ENCODE measurements at regions not wholly inside any gene's neighbourhood (a gene's known extent, or its start where the extent isn't known, plus 50 kb on each side); places are given as distances from the start of the nearest gene placed in this dataset.

DNA sequence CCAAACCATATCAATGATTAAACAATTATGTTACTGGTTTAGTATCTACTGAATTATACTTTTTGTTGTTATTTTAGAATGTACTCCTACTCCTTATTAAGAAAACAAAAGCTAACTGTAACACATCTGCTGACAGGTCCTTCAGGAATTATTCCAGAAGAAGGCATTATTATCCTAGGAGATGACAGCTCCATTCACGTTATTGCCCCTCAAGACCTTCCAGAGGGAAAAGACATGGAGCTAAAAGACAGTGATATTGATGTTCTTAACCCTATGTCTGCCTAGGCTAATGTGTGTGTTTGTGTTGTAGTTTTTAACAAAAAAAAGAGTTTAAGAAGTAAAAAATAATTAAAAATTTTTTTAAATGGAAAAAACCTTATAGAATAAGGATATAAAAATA is 206.8 kb upstream of the KLHL4 start:
- TF ChIP-seq, protein P1, sequence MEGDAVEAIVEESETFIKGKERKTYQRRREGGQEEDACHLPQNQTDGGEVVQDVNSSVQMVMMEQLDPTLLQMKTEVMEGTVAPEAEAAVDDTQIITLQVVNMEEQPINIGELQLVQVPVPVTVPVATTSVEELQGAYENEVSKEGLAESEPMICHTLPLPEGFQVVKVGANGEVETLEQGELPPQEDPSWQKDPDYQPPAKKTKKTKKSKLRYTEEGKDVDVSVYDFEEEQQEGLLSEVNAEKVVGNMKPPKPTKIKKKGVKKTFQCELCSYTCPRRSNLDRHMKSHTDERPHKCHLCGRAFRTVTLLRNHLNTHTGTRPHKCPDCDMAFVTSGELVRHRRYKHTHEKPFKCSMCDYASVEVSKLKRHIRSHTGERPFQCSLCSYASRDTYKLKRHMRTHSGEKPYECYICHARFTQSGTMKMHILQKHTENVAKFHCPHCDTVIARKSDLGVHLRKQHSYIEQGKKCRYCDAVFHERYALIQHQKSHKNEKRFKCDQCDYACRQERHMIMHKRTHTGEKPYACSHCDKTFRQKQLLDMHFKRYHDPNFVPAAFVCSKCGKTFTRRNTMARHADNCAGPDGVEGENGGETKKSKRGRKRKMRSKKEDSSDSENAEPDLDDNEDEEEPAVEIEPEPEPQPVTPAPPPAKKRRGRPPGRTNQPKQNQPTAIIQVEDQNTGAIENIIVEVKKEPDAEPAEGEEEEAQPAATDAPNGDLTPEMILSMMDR (IDR thresholded peaks at IDR 0.05) = no peak
- TF ChIP-seq POLR2A (IDR thresholded peaks at IDR 0.05) = no peak
- intact Hi-C loops (cut with DNase I) = no loop called here
- no peak overlapping the region for H3K4me3 ChIP-seq
- H3K4me1 ChIP-seq = no peaks in the 10 kb centered on the region
- DNase-seq (no peak), ATAC-seq (no peak)
- 24 to 48% (median 28%) methylated on average over 1 of the region's 1 CpG for WGBS, 4 donors
- H3K9me3 ChIP-seq = no peaks in the 10 kb centered on the region
- H3K27me3 ChIP-seq = no peaks in the 10 kb centered on the region
- no peak overlapping the region for H3K27ac ChIP-seq
- no peaks in the 10 kb centered on the region for H3K36me3 ChIP-seq

DNA sequence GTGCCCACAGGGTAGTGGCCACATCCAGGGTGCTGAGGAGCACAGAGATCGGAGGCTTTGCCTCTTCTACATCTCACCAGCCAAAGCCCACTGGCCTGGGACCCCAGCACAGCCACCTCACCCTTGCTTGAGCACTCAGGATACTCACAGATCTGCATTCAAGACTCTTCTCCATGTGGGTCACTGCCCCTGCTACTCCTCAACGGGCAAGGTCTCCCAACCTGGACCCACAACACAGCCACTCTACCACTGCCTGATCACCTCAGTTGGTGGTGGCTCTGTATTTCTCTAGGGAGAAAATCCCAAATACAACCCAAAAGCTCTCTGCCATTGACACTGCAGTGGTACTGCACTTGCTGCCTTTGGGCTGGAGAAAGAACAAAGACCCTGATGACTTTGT is 190.3 kb upstream of the KLHL4 start:
- DNase-seq = no peak
- TF ChIP-seq POLR2A (IDR thresholded peaks at IDR 0.05) = no peak
- TF ChIP-seq, protein P1 (IDR thresholded peaks at IDR 0.05) = no peak
- H3K9me3 ChIP-seq = peaks cover 0 to 4% (median 0%) of the 10 kb centered on the region in 12 donors
- no peaks in the 10 kb centered on the region for H3K36me3 ChIP-seq
- intact Hi-C loops (cut with DNase I) = no loop called here
- no peaks in the 10 kb centered on the region for H3K27me3 ChIP-seq
- H3K4me3 ChIP-seq = no peak overlapping the region
- ATAC-seq = no peak
- H3K27ac ChIP-seq = no peak overlapping the region
- 74 to 83% (median 82%) methylated on average over 1 to 2 of the region's 2 CpGs for WGBS, 4 donors
- no peaks in the 10 kb centered on the region for H3K4me1 ChIP-seq

DNA sequence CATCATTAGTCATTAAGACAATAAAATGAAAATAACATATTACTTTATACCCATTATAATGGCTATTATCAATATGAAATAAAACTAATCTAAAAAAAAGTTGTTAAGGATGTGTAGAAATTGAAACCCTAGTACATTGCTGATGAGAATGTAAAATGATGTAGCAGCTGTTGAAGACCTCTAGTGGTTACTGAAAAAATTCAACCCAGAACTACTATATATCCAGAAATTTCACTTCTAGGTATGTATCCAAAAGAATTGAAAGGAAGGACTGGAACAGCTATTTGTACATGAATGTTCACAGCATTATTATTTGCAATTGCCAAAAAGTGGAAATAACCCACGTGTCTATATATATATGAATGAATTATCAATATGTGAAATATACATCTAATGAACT is 180.3 kb upstream of the KLHL4 start:
- TF ChIP-seq, protein P1 (IDR thresholded peaks at IDR 0.05) = no peak
- no peak overlapping the region for H3K27ac ChIP-seq
- H3K9me3 ChIP-seq = no peaks in the 10 kb centered on the region
- H3K27me3 ChIP-seq = peaks cover 0 to 4% (median 0%) of the 10 kb centered on the region in 9 donors
- ATAC-seq (no peak), DNase-seq (no peak)
- intact Hi-C loops (cut with DNase I) = loop anchor here in 5 of 10 donors (5.0 to 10.0 kb wide), 3 partner anchors 325 to 330 kb away; no protein-coding TSS in a partner anchor
- H3K4me1 ChIP-seq = no peaks in the 10 kb centered on the region
- H3K4me3 ChIP-seq = no peak overlapping the region
- no peaks in the 10 kb centered on the region for H3K36me3 ChIP-seq
- WGBS, 4 donors = 23 to 54% (median 32%) methylated on average over 1 of the region's 1 CpG

- Histone ChIP-seq H3K36me3 (no peaks in the 10 kb centered on the region), H3K4me1 (no peaks in the 10 kb centered on the region), H3K4me3 (no peak overlapping the region), H3K27ac (no peak overlapping the region), H3K27me3 (peaks cover 0 to 4% (median 0%) of the 10 kb centered on the region in 9 donors), H3K9me3 (no peaks in the 10 kb centered on the region)
- ATAC-seq = no peak
- DNase-seq = no peak
- intact Hi-C loops (cut with DNase I) = loop anchor here in 8 of 10 donors (2.0 to 10.0 kb wide), 5 partner anchors 324 to 329 kb away; no protein-coding TSS in a partner anchor
- TF ChIP-seq, protein P1 (IDR thresholded peaks at IDR 0.05) = peak in 11 of 12 donors; percentile 6 to 56 (median 31)
- no peak for TF ChIP-seq POLR2A (IDR thresholded peaks at IDR 0.05)
Observed at GRCh38 chrX:87338510-87338909, 179.1 kb upstream of the KLHL4 start.
